ENCODE measurements at regions not wholly inside any gene's neighbourhood (a gene's known extent, or its start where the extent isn't known, plus 50 kb on each side); places are given as distances from the start of the nearest gene placed in this dataset.

DNA sequence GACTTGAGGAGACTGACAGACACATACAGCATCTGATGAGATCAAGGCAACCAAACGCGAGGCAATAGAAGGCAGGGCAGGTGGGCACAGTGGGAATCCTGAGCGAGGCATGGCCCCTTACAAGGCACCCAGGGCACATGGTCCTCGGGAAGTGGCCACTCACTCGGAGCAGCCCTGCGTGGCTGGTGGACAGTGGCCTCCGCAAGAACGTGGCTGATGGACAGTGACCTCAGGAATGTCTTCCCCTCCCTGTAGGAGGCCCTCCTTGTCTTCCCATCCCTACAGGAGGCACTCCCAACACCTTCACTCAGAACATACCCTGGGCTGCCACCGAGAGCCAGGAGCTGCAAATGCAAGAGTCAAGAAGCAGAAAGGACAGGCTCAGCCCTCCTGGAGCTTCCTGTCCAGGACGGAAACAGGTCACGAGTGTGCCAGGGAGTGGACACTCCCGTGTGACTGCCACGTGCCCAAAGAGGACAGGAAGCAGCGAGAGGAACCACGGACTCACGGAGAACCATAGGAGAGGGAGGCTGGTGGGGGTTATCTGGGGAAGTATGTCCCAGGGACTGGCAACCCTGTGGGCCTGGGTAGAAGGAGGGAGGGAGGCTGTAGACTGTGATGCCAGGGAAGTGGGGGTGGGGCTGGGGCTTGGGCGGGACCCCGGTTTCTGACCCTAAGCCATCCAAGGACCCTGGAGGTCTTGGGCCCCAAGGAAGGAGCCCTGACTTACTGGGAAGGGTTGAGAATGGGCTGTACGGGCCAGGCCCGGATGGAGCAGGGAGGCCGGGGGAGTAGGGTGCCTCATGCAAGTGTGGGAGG, 321.9 kb upstream of the IRX4 start:
- DNase-seq (ENCODE audit: low read depth): no peak

DNA sequence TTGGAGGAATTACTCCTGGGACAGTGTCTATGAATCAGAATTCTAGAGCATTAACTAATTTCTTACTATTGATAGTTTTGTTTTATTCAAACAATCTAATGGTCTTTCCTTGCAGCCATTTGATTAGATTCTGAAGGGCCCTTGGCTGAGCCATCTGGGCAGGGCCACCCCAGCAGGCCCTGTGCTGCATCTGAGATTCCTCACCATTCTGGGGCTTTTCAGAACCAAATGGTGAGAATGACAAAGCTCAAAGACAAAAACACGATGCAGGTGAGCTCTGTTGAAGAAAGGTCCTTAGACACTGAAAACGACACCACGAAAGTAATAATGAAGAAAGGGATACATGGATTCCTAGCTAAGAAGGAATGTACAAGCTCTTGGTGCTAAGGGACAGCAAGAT, 321.0 kb upstream of the IRX4 start:
- DNase-seq (ENCODE audit: low read depth): no peak

DNA sequence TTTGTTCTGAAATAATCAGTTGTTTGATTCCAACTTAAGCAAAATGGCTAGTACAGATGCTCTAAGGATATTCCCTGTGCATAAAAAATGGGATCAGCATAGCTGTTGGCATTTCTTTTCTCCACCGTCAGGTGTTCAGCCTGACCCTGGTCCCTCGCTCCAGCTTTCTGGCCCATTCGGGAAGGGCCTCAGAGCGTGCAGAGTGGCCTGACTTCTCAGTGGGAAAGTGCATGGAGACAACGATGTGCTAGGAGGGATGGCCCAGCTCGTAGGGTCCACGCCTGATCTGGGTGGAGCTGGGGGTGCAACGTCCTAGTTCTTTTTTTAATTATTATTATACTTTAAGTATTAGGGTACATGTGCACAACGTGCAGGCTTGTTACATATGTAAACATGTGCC, 319.1 kb upstream of the IRX4 start:
- DNase-seq (ENCODE audit: low read depth): no peak

DNA sequence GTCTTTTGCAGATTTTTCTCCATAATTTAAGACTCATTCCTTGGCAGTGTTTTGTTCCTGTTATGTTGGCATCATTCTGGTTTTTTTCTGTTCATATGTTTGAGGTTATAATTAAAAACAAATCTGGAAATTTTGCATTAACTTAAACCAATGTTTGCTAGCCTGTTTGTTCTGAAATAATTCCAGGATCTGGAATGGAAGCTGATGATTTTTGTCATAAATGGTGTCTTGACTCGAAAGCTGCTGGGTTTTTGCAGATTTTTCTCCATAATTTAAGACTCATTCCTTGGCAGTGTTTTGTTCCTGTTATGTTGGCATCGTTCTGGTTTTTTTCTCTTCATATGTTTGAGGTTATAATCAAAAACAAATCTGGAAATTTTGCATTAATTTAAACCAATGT, 318.7 kb upstream of the IRX4 start:
- no peak for DNase-seq (ENCODE audit: low read depth)

DNA sequence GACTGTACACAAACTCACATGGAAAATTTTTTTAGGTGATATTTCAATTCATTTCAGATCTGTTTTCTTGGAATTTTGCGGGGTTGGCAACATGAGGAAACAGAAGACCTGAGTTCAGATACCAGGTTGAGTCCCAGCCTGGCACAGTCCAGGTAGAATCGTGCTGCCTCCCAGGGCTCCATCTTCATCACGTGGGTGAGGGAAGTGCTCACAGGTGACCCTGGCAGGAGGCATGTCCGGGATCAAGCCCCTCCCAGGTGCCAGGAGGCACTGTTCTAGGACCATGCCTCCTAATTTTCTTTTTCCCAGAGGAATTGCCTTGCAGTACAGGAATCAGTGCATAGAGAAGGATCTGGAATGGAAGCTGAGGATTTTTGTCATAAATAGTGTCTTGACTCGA, 318.3 kb upstream of the IRX4 start:
- DNase-seq (ENCODE audit: low read depth): no peak

DNA sequence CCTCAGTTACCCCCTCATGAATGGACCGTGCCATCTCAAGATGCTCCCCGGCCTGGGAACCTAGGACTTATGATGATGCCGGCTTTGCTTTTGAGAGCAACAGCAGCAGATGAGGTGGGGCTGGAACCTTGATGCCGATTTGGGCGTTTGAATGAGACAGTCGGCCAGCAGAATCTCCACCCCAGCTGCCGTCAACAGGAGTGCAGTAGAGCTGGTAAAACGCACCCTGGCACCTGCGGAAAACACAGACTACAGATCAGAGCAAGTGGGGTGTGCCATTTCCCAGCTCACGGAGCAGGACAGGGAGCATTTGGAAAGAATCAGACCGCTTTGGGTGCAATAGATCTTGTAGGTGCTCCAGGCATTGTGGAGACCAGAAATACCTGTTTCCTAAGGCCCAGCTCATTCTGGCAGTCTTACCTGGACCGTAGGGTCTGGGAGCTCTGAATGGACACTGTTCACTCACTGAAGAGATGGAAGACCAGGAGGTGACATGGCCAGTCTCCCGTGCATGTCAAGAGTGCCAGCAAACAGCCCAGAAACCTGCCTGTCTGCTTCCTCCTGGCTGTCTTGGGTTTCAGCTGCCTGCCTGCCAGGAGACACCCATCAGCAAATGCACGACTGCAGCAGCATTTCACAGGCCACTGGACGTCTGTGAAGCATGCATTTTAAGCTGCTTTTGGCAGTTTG, 317.7 kb upstream of the IRX4 start:
- no peak for DNase-seq (ENCODE audit: low read depth)

DNA sequence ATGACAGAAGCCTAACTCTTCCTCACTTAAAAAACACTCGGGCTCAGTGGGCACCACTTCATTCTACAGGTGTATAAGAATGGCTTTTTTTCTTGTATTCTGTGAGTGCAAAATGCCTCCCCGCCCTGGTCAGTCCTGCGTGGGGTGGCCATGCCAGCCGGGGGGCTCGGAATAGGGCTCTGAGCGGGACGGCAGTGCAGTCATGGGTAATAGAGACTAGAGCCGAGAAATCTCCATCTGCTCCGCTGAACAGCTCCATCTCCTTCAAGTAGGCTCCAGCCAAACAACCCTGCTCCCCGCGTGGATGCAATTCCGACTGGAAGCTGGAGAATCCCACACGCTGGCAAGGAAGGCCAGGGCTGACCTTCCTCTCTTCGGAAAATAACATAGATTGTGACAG, 317.0 kb upstream of the IRX4 start:
- DNase-seq (ENCODE audit: low read depth): no peak

DNA sequence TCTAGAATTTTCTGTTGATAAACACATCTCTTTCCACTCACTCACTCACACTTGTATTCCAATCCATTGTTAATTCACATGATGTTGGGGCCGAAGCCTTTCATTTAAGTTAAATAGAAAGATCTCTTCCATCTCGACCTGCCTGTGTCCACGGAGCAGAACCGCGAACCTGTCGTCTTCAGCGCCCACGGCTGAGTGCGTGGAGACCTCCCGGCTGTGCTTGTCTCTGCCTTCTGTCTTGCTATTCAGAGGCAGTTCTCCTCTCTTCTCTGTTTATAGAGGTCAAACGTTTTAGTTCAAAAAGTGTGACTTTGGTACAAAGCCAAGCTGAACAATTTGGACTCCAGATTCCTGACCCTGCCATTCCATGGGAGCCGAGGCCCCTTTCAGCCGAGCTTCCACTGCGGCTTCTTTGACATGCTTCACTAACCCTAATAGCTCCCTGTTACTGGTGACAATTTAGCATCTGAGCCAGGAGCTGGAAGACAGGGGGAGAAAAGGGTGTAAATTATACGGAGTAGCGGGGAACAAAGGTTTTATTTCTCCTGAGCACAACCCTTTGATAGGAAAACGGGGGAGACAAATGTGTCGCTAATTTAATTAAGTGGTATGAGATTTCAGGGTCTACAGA, 314.4 kb upstream of the IRX4 start:
- DNase-seq (ENCODE audit: low read depth): no peak

DNA sequence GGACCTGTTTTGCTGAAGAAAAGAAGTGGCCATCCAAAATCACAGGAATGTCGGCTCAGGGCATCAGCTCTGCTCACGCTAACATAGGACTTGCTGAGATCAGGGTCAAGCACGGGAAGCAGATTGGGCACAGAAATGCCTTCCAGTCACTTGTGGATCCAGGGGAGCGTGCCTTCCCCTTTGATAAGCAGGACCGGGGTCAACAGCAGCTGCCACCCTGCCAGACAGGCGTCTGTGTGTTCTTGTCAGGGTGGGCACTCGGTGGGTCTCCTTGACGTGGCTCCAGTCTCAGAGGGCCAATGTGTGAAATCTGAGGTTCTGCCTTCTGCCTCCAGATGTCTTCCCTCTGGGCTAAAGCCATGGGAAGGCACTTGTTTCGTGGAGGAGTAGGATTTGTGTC, 313.7 kb upstream of the IRX4 start:
- no peak for DNase-seq (ENCODE audit: low read depth)

DNA sequence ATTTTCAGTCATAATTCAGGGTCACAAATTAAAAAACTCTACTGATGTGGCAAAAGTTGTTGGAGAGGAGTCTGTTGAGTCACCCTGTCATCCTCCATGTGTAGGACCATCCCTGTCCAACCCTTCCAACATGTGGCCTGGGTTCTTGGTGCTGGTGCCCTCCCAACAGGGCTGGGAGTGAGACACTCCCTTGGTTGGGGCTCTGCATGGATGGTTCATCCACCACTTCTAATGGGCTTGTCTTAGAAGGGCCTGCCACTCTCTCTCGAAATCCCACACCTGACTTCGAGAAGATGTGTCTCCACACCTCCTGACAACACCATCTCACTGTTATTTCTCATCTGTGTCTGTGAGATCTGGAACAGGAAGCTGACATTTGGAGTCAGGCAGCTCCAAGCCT, 312.2 kb upstream of the IRX4 start:
- DNase-seq (ENCODE audit: low read depth): no peak

DNA sequence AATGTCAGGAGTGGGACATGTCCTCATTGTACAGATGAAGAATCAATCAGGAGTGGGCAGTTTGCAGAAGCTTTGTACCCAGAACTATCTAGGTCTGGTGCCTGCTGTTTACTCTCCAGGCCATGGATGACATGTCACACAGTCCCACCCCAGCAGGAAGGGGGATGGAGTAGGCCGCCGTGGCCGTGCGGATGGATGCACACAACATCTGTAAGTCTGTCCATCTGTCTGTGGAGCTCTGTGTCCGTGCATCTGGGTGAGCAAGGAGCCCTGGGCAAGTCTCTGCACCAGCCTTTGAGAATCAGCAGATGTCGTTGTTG, 311.5 kb upstream of the IRX4 start:
- no peak for DNase-seq (ENCODE audit: low read depth)

DNA sequence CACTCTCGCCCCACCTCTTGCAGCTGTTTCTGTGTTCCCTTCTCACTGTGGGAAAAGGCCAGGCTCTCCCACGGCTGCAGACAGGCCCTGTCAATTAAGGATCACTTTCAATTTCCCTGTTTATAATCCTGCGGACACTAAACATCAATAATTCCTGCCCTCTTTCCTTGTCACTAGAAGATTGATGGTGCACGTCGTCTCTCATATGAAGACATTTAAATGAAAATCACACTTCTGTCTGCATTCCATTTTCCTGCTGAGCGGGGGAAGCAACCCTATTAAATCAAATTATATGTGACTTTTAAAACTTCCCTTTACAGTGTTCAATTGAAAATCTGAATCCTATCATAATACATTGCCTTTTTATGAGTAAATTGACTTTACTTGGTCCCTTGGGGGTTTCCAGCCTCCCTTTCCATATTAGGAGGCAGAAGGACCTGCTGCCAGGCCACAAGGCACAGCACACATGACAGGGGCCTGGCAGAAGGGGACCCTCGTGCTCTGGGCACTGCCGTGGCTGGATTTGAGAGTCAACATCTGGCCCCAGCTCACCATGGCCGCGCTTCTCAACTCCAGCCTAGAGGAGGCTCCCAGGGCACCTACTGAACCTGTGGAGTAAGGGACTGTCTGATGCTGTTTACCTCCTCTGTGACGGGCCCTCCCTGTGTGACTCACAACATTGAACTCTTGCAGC, 311.0 kb upstream of the IRX4 start:
- no peak for DNase-seq (ENCODE audit: low read depth)

DNA sequence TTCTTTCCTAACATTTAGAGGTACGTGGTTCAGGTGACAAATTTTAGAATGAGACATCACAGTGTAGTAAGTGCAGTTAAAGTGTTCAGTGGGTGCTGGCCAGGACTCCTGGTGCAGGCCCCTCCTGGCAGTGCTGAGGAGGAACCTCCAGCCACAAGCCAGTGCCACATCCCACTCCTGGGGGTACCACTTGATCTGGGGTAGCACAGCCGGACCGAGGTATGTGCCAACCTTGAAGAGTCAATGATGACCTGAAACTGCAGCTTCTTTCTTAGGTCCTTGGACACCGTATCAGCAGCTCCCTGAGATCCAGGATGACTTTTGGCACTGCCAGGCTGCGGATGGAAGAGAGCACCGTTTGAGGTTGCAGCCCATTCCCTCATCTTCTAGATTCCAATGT, 310.4 kb upstream of the IRX4 start:
- DNase-seq (ENCODE audit: low read depth): no peak

DNA sequence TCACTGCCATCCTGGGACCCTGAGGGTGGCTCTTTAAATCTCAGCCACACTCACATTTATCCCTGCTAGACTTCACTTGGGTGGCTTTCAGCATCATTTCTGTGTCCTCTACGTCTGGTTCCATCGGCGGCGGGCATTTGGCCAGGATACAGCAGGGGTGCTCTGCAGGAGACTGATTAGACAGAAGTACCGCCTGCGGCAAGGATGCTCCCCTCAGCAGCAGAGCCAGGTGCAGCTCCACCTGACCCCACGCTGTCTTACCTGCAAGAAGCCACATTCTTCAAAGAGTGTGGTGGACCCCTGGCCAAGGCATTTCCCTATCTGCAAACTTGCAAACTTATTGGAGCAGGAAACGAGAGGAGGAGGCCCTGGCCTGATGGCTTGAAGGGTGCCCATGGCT, 309.8 kb upstream of the IRX4 start:
- no peak for DNase-seq (ENCODE audit: low read depth)

DNA sequence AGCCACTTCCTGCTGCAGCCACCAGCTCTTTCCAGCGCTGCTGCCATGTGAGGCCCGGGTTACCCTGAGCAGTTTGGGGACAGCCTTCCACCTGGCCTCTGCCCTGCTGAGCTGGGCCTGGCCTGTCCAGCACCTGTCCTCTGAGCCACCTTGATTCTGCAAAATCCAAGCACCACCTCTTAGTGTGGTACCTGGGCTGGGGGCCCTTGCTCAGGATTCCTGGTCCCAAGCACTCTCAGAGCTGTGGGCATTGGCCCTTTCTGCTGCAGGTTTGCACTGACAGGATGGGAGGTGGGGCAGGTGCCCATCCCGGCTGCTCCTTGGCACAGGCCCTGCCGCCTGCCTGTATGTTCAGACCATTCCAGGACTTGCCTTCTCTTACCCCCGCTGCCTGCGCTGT, 309.2 kb upstream of the IRX4 start:
- no peak for DNase-seq (ENCODE audit: low read depth)

DNA sequence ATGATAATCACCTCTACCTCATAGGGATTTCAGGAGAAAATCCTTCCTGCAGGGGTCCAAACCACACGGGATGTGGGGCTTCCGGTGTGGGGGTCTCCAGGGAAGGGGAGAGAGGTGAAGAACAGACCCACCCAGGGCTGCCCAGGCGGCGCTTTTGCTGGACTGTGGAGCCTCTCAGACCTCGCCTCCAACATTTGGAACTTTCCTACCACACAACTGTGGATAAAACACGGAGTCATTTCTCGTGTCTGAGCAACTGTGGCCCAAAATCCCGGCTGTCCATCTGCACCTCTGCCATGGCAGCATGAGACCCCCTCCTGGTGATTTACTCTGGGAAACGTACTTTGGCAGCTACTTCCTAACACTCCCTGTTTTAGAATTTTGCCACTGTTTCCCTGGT, 307.8 kb upstream of the IRX4 start:
- DNase-seq (ENCODE audit: low read depth): no peak

DNA sequence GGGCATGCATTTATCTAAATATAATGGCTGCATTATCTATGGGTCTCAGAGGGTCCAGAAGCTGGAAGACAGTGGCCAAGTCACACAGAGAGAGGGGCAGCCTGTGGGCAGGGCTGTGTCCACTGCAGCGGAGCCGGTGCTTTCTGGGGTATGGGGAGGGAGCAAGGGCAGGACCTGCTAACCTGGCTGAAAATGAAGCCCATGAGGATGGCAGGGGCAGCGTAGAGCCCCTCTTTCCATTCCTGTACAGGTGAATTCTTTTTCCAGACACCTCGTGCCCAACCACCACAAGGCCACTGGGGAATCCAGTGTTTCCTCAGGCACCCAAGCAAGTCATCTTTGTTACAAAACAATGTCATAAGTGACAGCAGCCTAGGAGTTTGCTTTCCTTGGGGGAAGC, 305.9 kb upstream of the IRX4 start:
- DNase-seq (ENCODE audit: low read depth): no peak

DNA sequence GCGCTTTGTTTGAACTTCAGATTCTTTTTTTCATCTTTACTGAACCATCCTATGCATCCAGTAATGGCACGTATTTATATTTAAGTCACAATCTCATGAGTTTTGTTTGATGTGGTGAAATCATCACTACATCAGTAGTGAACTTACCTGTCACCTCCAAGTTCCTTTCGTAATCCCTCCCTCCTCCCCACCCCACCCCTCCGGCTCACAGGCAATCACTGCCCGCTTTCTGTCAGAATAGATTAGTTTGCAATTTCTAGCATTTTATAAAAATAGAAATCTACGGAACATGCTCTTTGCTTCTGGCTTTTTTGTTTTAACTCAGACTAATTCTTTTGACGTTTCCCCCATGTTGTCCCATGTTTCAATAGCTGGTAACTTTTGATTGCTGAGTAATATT, 305.4 kb upstream of the IRX4 start:
- no peak for DNase-seq (ENCODE audit: low read depth)

DNA sequence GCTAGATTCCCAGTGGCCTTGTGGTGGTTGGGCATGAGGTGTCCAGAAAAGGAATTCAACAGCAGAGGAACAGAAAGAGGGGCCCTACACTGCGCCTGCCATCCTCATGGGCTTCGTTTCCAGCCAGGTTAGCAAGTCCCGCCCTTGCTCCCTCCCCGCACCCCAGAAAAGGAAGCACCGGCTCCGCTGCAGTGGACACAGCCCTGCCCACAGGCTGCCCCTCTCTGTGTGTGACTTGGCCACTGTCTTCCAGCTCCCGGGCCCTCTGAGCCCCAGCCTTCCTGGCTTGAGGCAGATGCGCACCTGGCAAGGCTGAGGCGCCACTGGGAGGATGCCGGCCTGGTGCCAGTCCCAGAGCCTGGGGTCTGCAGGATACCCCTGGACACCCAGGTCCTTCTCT, 305.0 kb upstream of the IRX4 start:
- no peak for DNase-seq (ENCODE audit: low read depth)

DNA sequence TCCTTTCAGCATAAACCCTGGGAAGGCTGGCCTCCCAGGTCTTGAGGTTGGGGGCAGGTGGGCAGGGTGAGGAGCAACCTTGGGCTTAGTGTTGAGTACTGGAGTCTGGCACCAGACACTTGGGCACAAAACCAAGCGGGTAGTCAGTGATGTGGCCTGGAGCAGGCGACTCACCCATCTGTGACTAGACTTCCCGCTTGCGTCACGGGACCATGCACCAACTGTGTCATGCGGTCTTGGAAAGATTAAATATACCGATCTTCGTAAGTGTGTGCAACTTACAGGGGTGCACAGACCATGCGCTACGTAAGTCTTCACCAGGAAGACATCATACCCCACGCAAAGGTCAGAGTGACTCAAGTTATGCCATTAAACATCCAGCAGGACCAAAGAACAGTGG, 304.4 kb upstream of the IRX4 start:
- DNase-seq (ENCODE audit: low read depth): no peak

DNA sequence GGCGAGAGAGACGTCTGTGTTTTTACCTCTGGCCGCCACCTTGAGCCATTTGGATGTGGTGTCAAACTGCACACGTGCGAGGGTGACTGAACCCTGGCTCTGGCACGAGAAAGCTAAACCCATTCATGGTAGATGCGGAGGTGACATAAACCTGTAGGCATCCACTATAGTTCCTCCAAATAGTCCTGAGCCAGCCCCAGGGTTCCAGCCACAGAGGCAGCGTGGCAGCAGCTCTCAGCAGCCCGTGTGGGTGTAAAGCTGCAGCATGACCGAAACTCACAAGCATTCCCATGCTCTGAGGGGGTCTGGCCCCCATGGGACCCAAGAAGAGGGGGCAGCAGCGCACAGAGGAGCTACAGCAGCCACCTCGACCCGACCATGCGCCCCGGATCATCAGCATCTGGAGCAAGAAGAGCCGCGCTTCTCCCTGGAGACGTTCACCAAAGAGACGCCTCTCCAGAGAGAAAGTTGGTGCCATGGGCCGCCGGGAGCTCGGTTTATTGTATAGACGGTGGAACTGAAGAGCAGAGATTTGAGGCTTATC, 303.8 kb upstream of the IRX4 start:
- DNase-seq (ENCODE audit: low read depth): no peak

DNA sequence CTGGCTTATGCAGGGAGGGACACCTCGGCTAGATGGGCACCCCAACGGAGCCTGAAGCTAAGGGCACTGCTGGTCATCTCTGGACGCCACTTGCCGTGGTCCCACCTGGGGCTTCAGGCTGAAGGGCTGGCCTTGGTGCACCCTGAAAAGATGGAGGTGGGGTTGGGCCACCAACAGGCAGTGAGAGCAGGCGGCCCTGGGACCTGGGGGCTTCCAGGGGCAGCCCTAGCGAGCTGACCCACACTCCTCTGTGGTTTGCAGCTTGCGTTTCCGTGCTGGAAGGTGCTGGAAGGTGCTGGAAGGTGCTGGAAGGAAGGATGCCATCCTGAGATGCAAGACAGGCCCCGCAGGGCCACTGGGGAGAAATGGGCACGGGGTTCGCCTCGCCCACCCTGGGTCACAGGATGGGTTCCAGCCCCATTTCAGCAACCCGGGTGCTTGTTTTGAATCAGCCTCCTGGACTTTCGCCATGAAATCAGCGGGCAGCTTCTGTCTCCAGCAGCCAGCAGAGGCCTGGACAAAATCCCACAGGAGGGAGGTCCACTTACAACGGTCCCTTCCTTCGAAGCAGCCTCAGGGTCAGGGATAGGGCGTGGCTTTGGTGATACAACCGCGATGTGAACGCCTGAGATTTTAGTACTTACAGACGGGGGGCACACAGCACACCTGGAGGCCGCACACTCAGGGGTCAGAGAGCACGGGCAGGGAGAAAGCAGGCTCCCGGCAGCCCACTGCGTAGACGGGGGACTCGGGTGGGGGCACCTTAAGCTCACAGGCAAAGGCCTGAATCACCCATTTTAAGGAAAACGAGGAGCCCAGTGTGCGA, 303.1 kb upstream of the IRX4 start:
- DNase-seq (ENCODE audit: low read depth): no peak

Data from fibroblast of the conjunctiva (primary cell).